Stimulated activated naive CD4-positive, alpha-beta T cell treated with Interleukin-2 at 50 U/mL for 16 hours (primary cell): ENCODE measurements at regions not wholly inside any gene's neighbourhood (a gene's known extent, or its start where the extent isn't known, plus 50 kb on each side); places are given as distances from the start of the nearest gene placed in this dataset.

Experiments
- DNase-seq: peaks from one replicate; lab custom pipeline; 2025; lab: John Stamatoyannopoulos, UW

DNA sequence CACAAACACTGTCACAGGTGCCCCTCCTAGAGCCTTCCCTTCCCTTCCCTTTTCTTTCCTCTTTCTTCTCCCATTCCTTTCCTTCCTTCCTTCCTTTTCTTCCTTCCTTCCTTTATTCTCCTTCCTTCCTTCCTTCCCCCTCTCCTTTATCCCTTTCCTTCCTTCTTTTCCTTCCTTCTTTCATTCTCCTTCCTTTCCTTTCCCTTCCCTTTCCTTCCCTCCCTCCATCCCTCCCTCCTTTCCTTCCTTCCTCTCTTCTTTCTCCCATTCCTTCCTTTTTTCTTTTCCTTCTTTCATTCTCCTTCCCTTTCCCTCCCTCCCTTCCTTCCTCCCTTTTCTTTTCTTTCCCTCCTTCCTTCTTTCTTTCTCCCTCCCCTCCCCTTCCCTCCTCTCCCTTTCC is 170.0 kb downstream of the ENGASE start:
- DNase-seq = no peak

DNA sequence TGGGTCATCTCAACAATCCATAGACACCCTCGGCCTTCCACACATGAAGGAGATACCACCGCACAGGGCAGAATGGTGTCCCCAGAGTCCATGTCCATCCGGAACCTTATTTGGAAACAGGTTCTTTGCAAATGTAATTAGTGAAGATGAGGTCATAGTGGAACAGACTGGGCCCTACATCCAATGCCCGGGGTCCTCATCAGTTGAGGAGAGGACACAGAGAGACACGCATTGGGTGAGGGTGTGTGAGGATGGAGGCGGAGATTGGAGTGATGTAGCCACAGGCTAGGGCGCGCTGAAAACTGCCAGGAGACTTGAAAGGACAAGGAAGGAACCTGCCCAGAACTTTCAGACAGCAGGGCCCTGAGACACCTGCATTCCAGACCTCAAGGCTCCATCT is 169.4 kb downstream of the ENGASE start:
- no peak for DNase-seq

DNA sequence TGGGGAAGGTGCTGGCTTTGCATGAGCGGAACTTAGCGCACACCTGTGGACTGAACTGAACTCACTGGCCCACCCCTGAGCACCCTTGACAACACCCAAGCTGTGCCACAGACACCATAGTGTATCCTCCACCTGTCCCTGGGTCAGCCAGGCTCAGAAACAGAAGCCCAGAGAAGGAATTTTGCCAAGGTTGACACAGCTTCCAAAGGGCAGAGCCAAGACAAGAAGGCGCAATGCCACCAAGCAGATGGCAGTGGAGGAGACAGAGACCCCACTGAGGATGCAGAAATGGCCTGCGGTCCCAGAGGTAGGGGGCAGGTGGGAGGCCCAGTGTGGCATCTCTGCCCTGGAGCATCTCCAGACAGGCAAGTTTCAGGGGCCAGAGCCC is 169.0 kb downstream of the ENGASE start:
- no peak for DNase-seq

DNA sequence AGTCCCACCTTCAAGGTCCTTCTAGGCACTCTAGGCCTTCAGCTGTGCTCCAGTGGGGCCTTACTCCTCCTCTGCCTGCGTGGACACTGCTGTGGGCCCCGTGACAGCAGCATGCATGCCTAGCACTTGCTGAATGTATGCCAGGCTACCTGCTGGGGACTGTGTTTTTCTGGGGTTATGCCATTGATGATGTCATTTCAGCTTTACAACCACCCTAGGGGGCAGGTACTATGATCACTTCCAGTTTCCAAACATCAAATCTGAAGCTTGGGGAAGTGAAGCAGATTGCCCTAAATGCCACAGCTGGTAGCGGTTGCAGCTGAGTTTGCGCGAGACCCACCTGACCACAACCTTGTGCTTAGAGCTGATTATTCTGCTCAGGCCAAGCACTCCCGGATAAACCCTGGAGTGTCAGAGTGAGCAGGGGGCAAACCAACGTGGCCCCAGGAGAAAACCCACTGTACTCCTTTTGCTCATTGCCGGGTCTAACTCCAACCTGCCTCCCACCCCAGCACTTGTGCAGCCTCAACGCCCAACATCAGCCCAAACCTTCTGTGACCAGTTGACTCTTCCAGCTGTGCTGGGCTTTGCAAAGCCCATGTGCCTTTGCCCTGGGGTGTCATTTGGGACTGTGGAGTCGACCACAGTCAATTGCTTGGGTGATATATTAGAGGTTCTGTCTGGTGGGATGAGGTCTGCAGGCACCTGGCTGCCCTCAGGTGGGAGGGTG is 168.4 kb downstream of the ENGASE start:
- DNase-seq = no peak

DNA sequence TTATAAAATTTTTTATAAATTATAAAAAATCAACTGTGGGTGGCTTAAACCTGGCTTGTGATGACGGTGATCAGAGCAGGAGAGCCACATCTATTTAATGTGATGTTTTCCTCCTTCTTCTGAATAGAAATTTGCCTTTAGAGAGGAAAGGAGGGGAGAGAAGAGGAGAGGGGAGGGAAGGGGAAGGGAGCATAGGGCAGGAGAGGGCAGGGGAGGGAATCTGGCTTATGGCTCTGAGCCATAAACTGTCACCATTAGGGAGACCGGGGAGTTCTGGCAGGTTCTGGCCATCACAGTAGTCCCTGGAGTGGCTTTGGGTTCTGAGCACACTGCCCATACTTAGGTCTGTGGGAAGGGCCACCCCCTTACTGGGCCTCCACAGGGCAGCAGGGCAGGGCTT is 167.8 kb downstream of the ENGASE start:
- no peak for DNase-seq

DNA sequence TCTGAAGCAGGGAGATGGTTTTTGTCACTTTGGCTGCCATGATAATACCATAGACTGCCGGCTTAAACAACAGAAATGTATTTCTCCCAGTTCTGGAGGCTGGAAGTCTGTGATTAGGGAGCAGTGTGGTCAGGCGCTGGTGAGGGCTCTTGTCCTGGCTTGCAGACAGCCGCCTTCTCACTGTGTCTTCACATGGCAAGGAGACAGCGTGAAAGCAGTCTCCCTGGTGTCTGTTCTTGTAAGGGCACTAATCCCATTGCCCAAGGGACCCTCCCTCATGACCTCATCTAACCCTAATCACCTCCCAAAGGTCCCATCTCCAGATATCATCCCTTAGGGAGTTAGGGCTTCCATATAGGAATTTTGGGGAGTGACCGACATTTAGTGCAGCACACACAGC is 167.0 kb downstream of the ENGASE start:
- DNase-seq = no peak

DNA sequence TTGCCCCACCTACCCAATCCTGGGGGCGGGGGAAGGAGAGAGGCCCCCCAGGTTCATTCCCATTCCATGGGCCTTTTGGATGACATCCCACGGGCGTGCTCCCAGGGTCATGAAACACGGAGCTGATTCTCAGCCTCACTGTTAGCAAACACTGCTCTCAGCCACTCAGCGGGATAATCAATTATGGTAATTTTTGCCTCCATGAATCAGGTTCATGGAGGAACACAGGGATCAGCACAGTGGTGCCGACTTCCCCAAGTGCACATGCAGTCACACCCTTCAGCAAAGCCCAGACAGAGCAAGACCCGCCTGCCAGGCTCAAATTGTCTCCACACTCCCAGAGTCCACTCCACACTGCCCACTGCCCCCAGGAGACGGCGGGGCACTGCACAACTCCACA is 164.6 kb downstream of the ENGASE start:
- no peak for DNase-seq

DNA sequence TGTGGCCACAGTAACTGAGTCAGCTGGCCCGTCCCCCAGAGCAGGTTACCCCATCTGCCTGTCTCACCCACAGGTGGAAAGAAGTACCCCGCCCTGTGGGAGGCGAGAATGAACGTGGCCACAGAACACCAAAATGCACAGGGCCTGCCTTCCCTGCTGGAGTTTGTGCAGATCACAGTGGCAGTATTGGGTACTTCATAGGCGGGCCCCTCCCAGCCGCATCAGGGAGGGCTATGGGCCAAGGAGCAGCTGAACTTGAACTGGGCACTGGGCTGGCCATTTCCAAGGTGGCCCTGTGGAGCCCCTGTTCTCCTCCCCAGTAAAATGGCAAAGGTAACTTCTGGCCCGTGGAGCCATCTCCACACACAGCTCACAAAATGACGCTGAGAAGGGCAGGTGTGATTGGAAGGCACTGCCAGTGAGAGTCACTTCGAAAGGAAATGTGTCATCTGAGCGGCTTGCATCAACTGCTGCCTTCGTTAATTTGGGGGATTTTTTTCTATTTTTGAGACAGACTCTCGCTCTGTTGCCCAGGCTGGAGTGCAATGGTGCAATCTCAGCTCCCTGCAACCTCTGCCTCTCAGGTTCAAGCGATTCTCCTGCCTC is 162.9 kb downstream of the ENGASE start:
- DNase-seq = no peak

DNA sequence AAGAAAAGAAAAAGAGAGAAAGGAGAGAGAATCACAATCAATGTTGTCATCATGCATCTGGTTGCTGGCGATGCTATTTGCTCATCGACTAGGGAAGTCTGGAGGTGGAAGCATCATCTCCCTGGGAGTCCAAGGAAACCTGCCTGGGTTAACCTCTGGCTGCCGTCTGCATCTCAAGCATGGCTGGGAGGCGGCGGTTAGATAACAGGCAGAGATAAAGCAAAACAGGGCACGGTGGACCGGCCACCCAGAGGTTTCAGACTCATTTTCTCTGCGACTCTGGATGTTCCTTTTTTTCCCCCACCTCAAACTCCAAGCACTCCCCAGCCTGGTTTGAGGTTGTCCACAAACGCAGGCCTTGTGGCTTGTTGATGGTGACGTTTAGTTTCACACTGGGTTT is 161.2 kb downstream of the ENGASE start:
- DNase-seq = no peak

DNA sequence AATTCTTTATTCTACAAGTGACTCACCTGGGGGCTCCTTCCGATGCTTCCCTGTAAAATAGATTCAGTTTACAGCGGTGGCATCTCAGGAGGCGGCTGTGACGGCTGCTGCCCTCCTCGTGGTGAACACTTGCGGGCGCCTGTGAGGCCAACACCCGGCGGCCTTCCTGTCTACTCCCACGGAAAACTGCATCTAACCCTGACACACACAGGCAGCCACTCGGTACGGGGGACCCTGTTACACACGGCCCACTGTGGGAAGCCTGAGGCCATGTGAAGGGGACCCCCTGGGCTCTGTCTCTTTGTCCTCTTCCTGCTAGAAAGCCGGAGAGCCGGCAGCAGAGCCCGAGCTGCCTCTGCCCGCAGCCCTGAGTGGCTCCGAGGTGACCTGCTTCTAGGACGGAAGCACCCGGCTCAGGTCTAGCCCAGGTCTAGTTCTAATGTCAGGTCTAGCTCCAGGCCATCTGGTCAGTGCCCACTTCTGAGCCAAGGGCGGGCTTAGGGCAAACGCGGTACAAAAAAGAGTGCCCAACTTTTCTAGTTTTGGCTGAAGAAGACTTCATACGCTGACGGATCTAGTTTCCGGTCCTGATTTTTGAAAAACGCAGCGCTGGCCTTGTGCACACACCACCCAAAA is 159.4 kb downstream of the ENGASE start:
- no peak for DNase-seq

DNA sequence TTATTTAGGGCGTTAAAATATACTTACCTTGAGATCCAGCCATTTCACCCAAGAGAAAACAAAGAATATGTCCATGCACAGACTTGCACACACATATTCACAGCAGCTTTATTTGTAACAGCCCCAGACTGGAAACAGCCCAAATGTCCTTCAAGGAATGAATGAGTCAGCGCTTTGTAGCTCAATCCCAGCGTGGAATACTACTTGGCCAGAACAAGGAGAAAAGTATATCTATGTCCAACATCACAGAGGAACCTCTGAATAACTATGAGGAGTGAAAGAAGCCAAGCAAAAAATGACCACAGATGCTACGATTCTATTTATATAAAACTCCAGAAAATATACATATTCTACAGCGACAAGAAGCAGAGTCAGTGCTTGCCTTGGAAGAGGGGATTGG is 158.3 kb downstream of the ENGASE start:
- DNase-seq = no peak

DNA sequence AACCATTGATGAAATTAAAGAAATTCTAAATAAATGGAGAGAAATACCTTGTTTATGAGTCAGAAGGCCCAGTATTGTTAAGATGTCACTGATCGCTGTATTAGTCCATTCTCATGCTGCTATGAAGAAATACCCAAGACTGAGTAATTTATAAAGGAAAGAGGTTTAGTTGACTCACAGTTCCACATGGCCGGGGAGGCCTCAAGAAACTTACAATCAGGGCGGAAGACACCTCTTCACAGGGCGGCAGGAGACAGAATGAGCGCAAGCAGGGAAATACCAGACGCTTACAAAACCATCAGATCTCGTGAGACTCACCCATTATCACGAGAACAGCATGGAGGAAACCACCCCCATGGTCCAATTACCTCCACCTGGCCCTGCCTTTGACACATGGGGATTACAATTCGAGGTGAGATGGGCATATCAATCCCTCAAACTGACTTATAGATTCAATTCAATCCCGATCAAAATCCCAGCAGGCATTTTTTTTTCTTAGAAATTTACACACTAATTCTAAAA is 157.2 kb downstream of the ENGASE start:
- DNase-seq = no peak

DNA sequence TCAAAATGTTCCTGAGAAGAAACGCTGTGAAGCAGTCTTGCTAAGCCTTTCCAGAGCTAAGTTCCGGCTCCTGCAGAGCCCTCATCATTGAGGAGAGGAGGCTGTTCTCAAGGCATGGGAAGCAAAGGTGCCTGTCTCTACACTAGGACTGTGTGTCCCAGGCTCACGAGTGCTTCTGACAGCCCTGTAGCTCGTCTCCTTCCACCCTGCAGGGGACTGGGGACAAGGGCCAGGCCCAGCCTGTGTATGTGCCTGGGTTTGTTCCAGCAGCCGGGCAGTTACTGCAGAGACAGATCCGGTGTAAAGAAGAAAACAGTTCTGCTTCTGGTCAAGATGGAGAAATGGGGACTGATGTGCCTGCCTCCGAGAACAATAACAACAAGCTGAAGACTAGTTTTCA is 156.0 kb downstream of the ENGASE start:
- DNase-seq = no peak

DNA sequence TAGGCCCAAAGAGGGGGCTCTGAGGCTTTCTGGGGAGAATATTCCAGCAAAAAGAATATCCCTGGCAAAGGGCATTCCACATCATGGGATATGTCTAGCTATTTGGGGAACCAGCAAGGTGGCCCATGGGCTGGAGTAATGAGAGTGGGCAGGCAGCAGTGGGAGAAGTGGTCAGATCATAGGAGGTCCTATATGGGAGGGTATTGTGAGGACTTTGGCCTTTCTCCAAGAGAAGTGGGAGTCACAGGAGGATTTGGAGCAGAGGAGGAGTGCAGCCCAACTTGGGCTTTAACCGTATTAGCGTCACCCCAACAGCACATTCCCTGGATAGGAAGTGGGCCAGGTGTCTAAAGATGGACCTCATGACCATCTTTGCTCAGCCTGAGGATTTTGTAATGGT is 151.4 kb downstream of the ENGASE start:
- DNase-seq = no peak

DNA sequence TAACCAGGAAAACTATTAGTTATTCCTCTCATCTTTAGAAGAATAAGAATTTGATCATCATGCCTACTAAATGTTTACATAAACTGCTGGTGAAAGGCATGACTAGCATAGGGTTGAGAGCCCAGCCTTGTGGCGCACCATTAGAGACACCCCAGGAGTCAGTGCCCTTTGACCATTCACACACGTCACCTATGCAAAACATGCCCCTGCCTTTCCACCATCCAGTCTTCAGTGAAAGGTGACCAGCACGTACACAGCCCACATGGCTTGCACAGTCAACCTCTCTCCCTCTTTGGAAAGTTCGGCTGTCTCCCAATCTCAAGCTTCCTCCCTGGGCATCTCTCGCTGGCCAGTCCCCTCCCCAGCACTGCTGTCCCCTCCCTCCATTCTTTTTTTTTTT is 150.3 kb downstream of the ENGASE start:
- DNase-seq = no peak

DNA sequence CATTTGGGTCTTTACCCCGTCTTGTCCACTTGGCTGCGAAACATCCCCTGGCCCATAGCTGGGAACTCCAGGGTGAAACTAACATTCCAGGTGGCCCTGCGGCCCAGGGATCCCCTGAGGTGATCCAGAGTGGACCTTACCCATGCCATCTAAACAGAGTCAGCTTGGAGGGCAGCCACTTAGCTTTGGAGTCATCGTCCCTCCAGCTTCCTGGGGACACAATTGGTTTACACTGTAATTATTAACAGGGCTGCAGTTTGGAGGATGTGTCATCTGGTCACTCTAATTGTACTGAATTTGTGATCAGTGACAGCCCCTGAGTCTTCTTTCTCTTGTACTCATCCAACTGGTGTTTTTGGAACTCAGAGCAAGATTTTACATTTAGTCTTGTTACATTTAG is 149.9 kb downstream of the ENGASE start:
- DNase-seq = no peak

DNA sequence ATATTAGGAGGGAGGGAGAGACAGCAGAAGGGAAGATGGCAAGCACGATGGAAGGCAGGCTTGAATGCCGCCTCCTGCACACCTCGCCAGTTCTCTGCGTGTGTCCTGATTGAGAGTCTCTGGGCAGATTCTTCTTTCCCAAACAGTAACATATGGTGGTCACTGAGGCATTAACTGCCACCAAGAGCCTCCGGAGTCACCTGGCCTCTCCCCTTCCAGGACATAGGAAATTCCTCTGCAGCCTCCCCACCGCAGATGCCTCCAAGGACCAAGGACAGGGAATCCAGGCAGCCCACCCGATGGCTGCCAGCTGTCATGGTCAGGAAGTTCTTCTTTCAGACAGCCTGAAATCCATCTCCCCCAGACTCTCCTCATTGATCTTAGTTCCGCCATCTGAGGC is 149.3 kb downstream of the ENGASE start:
- no peak for DNase-seq

DNA sequence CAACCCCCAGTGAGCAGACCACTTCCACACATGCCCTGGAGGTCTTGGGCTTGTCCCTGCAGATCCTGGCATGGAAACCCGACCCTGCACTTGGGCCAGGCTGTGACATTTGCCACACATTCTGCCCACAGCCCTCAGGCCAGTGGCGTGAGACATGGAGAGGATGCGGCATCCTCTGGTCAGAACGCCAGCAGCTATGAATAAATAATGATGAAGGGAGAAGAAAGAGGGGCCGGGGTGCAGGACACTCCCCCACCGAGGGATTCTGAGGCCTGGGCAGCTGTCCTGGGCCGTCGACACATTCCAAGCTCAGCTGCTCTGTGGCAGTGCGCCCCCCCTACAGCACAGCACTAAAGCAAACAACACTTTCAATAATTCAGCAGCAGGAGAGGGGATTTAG is 148.8 kb downstream of the ENGASE start:
- DNase-seq = no peak

DNA sequence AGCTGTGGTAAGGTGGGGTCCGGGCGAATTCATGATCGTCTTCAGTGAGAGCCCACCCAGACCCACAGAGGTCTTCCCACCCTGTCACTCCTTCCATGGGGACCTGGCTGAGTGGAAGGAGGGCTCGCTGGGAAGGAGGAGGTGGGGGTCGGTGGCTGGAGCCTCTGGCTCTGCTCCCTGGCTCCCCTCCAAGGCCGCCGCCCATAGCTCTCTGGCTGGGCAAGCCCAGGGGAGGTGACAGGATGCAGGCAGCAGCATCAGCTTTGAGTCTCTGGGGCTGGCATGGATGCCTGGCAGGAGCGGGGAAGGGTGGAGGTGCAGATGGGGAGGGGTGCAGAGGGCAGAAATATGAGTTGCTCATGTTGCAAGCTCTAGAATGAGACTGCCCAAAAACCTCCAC is 147.0 kb downstream of the ENGASE start:
- no peak for DNase-seq

DNA sequence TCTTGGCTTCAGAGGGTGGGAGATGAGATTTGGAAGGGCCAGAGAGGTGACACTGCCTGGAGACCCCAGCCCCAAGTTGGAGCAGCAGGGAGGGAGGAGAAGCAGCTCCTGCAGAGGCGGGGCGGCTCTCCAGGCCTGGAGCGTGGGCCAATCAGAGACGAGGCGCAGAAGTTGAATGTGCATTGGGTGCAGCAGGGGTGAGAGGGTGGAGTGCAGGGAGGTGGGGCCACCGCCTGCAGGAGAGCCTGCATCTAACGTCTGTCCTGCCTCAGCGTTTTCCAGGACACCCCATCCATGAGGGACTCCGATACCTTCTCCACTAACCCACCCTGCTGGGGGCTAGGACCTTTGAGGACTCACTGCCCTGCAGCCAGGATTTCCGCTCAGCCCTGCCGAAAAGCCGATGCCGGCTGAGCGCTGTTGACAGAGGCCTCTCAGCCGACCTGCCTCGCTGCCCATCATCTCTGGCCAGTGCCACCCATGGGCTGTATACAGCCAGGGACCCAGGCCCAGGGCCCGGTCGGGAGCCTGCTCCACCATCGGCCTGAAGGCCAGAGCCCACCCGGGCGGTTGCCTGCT is 146.2 kb downstream of the ENGASE start:
- DNase-seq = no peak

DNA sequence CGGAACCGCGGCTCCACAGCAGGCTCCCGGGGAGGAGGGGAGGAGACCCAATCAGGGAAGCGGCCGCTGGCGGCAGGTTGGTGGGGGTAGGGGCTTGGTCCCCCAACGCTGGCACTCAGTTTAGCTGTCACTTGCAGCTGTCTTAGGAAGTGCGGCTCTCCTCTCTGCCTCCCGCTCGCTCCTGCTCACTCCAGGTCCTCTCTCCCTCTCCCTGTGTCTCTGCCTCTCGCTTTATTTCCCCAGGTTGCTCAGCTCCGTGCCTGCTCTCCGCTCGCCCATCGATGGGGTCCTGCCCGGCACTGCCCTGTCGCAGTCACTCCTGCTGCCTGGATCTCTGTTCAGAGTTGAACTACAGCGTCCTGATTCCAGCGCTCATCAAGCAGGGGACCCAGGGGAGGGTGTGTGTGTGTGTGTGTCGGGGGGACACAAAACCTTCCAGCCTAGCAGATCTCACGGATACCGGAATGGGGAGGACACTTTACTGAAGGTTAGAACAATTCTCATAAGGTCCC is 145.6 kb downstream of the ENGASE start:
- DNase-seq = no peak

DNA sequence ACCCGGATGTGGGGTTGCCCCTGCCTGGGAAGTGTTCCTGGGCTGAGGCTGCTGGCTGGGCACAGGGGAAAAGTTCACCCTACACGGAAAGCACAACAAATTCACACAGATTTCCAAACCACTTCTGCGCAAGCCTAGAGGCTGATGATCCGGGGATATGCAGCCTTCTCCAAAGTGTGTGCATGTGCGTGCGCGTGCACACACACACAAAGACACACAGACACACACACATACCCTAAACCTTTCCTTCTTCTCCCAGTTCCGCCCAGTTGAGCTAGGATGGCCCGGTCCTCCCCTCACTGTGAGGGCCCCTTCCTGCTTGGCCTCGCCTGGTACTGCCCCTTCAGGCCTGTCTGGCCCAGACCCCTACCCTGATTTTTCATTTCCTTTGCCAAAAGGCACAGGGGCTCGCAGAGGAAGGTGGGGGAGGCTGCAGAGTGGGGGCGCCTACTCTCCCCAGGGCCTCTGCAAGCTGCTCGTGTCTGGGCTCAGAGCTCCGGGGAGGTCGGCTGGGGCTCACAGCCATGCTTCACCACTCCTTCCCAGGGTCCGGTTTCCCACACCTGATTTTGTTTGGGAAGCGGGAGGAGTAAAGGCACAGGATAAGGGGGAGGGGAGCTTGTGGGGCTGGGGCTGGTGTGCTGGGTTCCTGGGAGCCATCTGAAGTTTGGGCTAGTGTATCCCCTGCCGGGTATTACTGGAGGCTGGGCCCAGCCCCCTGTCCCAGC is 144.7 kb downstream of the ENGASE start:
- no peak for DNase-seq
